ENCODE measurements at regions not wholly inside any gene's neighbourhood (a gene's known extent, or its start where the extent isn't known, plus 50 kb on each side); places are given as distances from the start of the nearest gene placed in this dataset.

GRCh38 chr13:27005976-27006518, 165.6 kb downstream of the USP12 start:
- TF ChIP-seq POLR2A (IDR thresholded peaks at IDR 0.05; ENCODE audit: extremely low read depth, insufficient read length) = no peak
- TF ChIP-seq CTCF (IDR thresholded peaks at IDR 0.05; ENCODE audit: low read depth, low read length) = no peak
- no peak for TF ChIP-seq MAX (IDR thresholded peaks at IDR 0.05; ENCODE audit: low read depth, low read length)
